GM12878 (cell line): ENCODE measurements at regions not wholly inside any gene's neighbourhood (a gene's known extent, or its start where the extent isn't known, plus 50 kb on each side); places are given as distances from the start of the nearest gene placed in this dataset.

Experiments
- ATAC-seq: fragments of 200-7000 bp; cut with Tn5 transposase; 3 replicates; pipeline ENCODE4 v1.9.1; 2020; ENCODE audit warnings: mild to moderate bottlenecking, moderate library complexity
- BruUV-seq: library from RNA; stranded (reverse); fragments of 400-500 nt; replicated peaks from 2 replicates; lab custom pipeline; 2021; lab: Mats Ljungman, UMichigan
- CTCF ChIA-PET: fragments of 300-600 bp; sonication (Branson Sonifier 250); formaldehyde crosslinking; extraction: SDS; loops from one replicate; lab custom pipeline; 2021; ENCODE audit warnings: inconsistent platforms; lab: Yijun Ruan, JAX
- POLR2A ChIA-PET: fragments of 350-600 bp; formaldehyde crosslinking; extraction: SDS; loops from one replicate; lab custom pipeline; 2021; ENCODE audit warnings: inconsistent platforms; lab: Charles Lee
- RAD21 ChIA-PET: fragments of 300-600 bp; sonication (Branson Sonifier 250); formaldehyde crosslinking; loops from one replicate; lab custom pipeline; 2023; ENCODE audit warnings: antibody characterized with exemption; ENCODE audit not compliant: unreplicated experiment; lab: Charles Lee
- SMC1A ChIA-PET: fragments of 300-600 bp; sonication (Branson Sonifier 250); formaldehyde crosslinking; loops from one replicate; lab custom pipeline; 2023; ENCODE audit not compliant: unreplicated experiment, uncharacterized antibody; lab: Charles Lee
- DNase-seq: peaks from one replicate; pipeline ENCODE4 v3.0.0-alpha.2; 2011; ENCODE audit warnings: low read depth, low spot score
- FAIRE-seq: peaks from 3 replicates; lab custom pipeline; 2011; peaks lifted over from hg19 to GRCh38; lab: Jason Lieb, UNC
- H2AFZ ChIP-seq: 2 replicates; pipeline ENCODE4 v1.6.0; 2011; ENCODE audit warnings: low read depth, low read length, control low read depth; ENCODE audit not compliant: control insufficient read depth
- H3K27ac ChIP-seq: 2 replicates; pipeline ENCODE4 v1.5.1; 2011; ENCODE audit warnings: control low read depth; ENCODE audit not compliant: control insufficient read depth, insufficient read depth
- H3K27me3 ChIP-seq, 2 experiments: replicated peaks in 1 of 2; 2 replicates each; pipeline versions ENCODE4 v1.6.0 to v1.6.1; 2011; ENCODE audit warnings: low read length in 1 of 2; ENCODE audit not compliant: control insufficient read depth in 2 of 2, insufficient read depth in 2 of 2
- H3K36me3 ChIP-seq, 2 experiments: 2 replicates each; pipeline ENCODE4 v1.5.1; 2011; ENCODE audit warnings: low read length in 1 of 2; ENCODE audit not compliant: control insufficient read depth in 2 of 2, insufficient read depth in 2 of 2
- H3K4me1 ChIP-seq: 2 replicates; pipeline ENCODE4 v1.6.1; 2011; ENCODE audit warnings: mild to moderate bottlenecking, low read length, moderate library complexity, mixed read lengths; ENCODE audit not compliant: control insufficient read depth, insufficient read depth
- H3K4me2 ChIP-seq: 2 replicates; pipeline ENCODE4 v1.6.0; 2011; ENCODE audit warnings: control low read depth; ENCODE audit not compliant: control insufficient read depth, insufficient read depth
- H3K4me3 ChIP-seq: fragments of 200-600 bp; sonication (generic); 2 replicates; pipeline ENCODE4 v1.5.1; 2016
- H3K79me2 ChIP-seq: 2 replicates; pipeline ENCODE4 v1.6.0; 2011; ENCODE audit warnings: low read length; ENCODE audit not compliant: control insufficient read depth, insufficient read depth
- H3K9ac ChIP-seq: 2 replicates; pipeline ENCODE4 v1.8.0; 2011; ENCODE audit warnings: low read length, control low read depth, mixed read lengths; ENCODE audit not compliant: control insufficient read depth, insufficient read depth
- H3K9me3 ChIP-seq: replicated peaks from 3 replicates; pipeline ENCODE4 v1.5.1; 2011; ENCODE audit warnings: mild to moderate bottlenecking, low read length; ENCODE audit not compliant: control insufficient read depth, insufficient read depth
- H4K20me1 ChIP-seq: 2 replicates; pipeline ENCODE4 v1.6.0; 2011; ENCODE audit not compliant: control insufficient read depth, insufficient read depth
- ATF3 ChIP-seq: IDR thresholded peaks from 2 replicates; pipeline ENCODE4 v1.6.1; 2011; ENCODE audit warnings: low read depth, mild to moderate bottlenecking, low read length, moderate library complexity, borderline replicate concordance; ENCODE audit errors: extremely low read depth
- ATF7 ChIP-seq: fragments of 450-650 bp; IDR thresholded peaks from 2 replicates; pipeline ENCODE4 v1.6.1; 2016; ENCODE audit warnings: low read depth, mild to moderate bottlenecking
- CBX5 ChIP-seq: sonication (generic); IDR thresholded peaks from 2 replicates; pipeline ENCODE4 v1.6.1; 2016; ENCODE audit warnings: low read depth, moderate library complexity, mild to moderate bottlenecking, inconsistent platforms
- CUX1 ChIP-seq: IDR thresholded peaks from 2 replicates; pipeline ENCODE4 v1.6.1; 2012; ENCODE audit warnings: improper control_type of control experiment, low read depth, low read length; ENCODE audit not compliant: insufficient replicate concordance
- ESRRA ChIP-seq: IDR thresholded peaks from 2 replicates; pipeline ENCODE4 v1.6.1; 2012; ENCODE audit warnings: mild to moderate bottlenecking, low read length, improper control_type of control experiment
- HDAC2 ChIP-seq: fragments of 200-600 bp; sonication (generic); IDR thresholded peaks from 2 replicates; pipeline ENCODE4 v1.6.1; 2017
- HDAC6 ChIP-seq: fragments of 200-600 bp; sonication (generic); IDR thresholded peaks from one replicate; pipeline ENCODE4 v1.8.0; 2017; ENCODE audit warnings: antibody characterized with exemption; ENCODE audit not compliant: unreplicated experiment
- KAT2A ChIP-seq: conservative IDR thresholded peaks from 2 replicates; pipeline ENCODE4 v1.6.1; 2011; ENCODE audit warnings: low read depth, low read length; ENCODE audit not compliant: control insufficient read depth
- NFYB ChIP-seq: IDR thresholded peaks from 2 replicates; pipeline ENCODE4 v1.6.1; 2011; ENCODE audit warnings: low read depth, mild to moderate bottlenecking, low read length, improper control_type of control experiment, moderate library complexity; ENCODE audit not compliant: insufficient read depth
- POLR2AphosphoS2 ChIP-seq: IDR thresholded peaks from 2 replicates; pipeline ENCODE4 v1.6.1; 2011; ENCODE audit warnings: low read depth, mild to moderate bottlenecking, low read length, improper control_type of control experiment, moderate library complexity
- SIN3A ChIP-seq: IDR thresholded peaks from 2 replicates; pipeline ENCODE4 v1.6.1; 2012; ENCODE audit warnings: low read depth, low read length, improper control_type of control experiment
- SMAD5 ChIP-seq: IDR thresholded peaks from 2 replicates; pipeline ENCODE4 v1.6.1; 2016; ENCODE audit warnings: antibody characterized with exemption, low read depth
- SREBF2 ChIP-seq: IDR thresholded peaks from 2 replicates; pipeline ENCODE4 v1.6.1; 2012; ENCODE audit warnings: mild to moderate bottlenecking, low read length
- SUZ12 ChIP-seq: fragments of 200-600 bp; sonication (generic); IDR thresholded peaks from one replicate; pipeline ENCODE4 v1.6.1; 2018; ENCODE audit warnings: antibody characterized with exemption, mild to moderate bottlenecking; ENCODE audit not compliant: unreplicated experiment
- ZBTB33 ChIP-seq: fragments of 450-650 bp; IDR thresholded peaks from 2 replicates; pipeline ENCODE4 v1.6.1; 2017; ENCODE audit warnings: mild to moderate bottlenecking
- ZNF622 ChIP-seq: fragments of 450-650 bp; IDR thresholded peaks from 2 replicates; pipeline ENCODE4 v1.6.1; 2017; ENCODE audit warnings: mild to moderate bottlenecking, inconsistent platforms
- ZSCAN29 ChIP-seq: fragments of 450-650 bp; IDR thresholded peaks from 2 replicates; pipeline ENCODE4 v1.6.1; 2017; ENCODE audit warnings: mild to moderate bottlenecking, moderate library complexity
- in situ Hi-C: fragments of 300-500 bp; cut with MboI; formaldehyde crosslinking; loops from 9 replicates; pipeline ENCODE4 v1.14.3; 2018; ENCODE audit warnings: mixed read lengths
- intact Hi-C: fragments of 100-400 bp; cut with micrococcal nuclease; formaldehyde crosslinking; loops from one replicate; pipeline ENCODE4 v1.14.2; 2022; ENCODE audit not compliant: unreplicated experiment

- in situ Hi-C loops, result no loop called here
- H3K79me2 ChIP-seq, result no peaks in the 10 kb centered on the region
- ChIA-PET RAD21 (no interaction called here), CTCF (no interaction called here), SMC1A (no interaction called here), POLR2A (no interaction called here)
- ATAC-seq, result no peak
- no peak overlapping the region for H3K27ac ChIP-seq
- intact Hi-C loops, result no loop called here
- H4K20me1 ChIP-seq, result no peaks in the 10 kb centered on the region
- no peak overlapping the region for H3K4me2 ChIP-seq
- H3K4me1 ChIP-seq, result no peaks in the 10 kb centered on the region
- H3K27me3 ChIP-seq, result no peaks in the 10 kb centered on the region
- no peak overlapping the region for H3K9ac ChIP-seq
- DNase-seq, result no peak
- H3K36me3 ChIP-seq, result no peaks in the 10 kb centered on the region
- BruUV-seq, result no TSS peak
- no peak for FAIRE-seq
- TF ChIP-seq ESRRA (no peak), NFYB (no peak), ATF7 (no peak), SREBF2 (no peak), ZSCAN29 (no peak), POLR2AphosphoS2 (no peak), SMAD5 (no peak), KAT2A (no peak), HDAC2 (no peak), CUX1 (no peak), SUZ12 (no peak), ATF3 (no peak), HDAC6 (no peak), CBX5 (no peak), ZNF622 (no peak), ZBTB33 (no peak), SIN3A (no peak)
- no peak overlapping the region for H3K4me3 ChIP-seq
- H2AFZ ChIP-seq, result no peak overlapping the region
- H3K9me3 ChIP-seq, result no peaks in the 10 kb centered on the region; the same call in 2 of the 3 replicates
These were observed 806.4 kb downstream of the USP25 start for GRCh38 chr21:16536140-16536539.
